ENCODE measurements at regions not wholly inside any gene's neighbourhood (a gene's known extent, or its start where the extent isn't known, plus 50 kb on each side); places are given as distances from the start of the nearest gene placed in this dataset.

- TF ChIP-seq POLR2A (IDR thresholded peaks at IDR 0.05) = no peak
- no peak for TF ChIP-seq CTCF (IDR thresholded peaks at IDR 0.05)
These were observed 205.8 kb downstream of the ARL6IP6 start for GRCh38 chr2:152924219-152924618.
